GM12878 (cell line): ENCODE measurements at regions not wholly inside any gene's neighbourhood (a gene's known extent, or its start where the extent isn't known, plus 50 kb on each side); places are given as distances from the start of the nearest gene placed in this dataset.

ENCODE experiments used
- ATAC-seq: fragments of 200-7000 bp; cut with Tn5 transposase; 3 replicates; pipeline ENCODE4 v1.9.1; 2020; ENCODE audit warnings: mild to moderate bottlenecking, moderate library complexity
- BruUV-seq: library from RNA; stranded (reverse); fragments of 400-500 nt; replicated peaks from 2 replicates; lab custom pipeline; 2021; lab: Mats Ljungman, UMichigan
- CTCF ChIA-PET: fragments of 300-600 bp; sonication (Branson Sonifier 250); formaldehyde crosslinking; extraction: SDS; loops from one replicate; lab custom pipeline; 2021; ENCODE audit warnings: inconsistent platforms; lab: Yijun Ruan, JAX
- POLR2A ChIA-PET: fragments of 350-600 bp; formaldehyde crosslinking; extraction: SDS; loops from one replicate; lab custom pipeline; 2021; ENCODE audit warnings: inconsistent platforms; lab: Charles Lee
- RAD21 ChIA-PET: fragments of 300-600 bp; sonication (Branson Sonifier 250); formaldehyde crosslinking; loops from one replicate; lab custom pipeline; 2023; ENCODE audit warnings: antibody characterized with exemption; ENCODE audit not compliant: unreplicated experiment; lab: Charles Lee
- SMC1A ChIA-PET: fragments of 300-600 bp; sonication (Branson Sonifier 250); formaldehyde crosslinking; loops from one replicate; lab custom pipeline; 2023; ENCODE audit not compliant: unreplicated experiment, uncharacterized antibody; lab: Charles Lee
- DNase-seq: peaks from one replicate; pipeline ENCODE4 v3.0.0-alpha.2; 2011; ENCODE audit warnings: low read depth, low spot score
- FAIRE-seq: peaks from 3 replicates; lab custom pipeline; 2011; peaks lifted over from hg19 to GRCh38; lab: Jason Lieb, UNC
- H2AFZ ChIP-seq: 2 replicates; pipeline ENCODE4 v1.6.0; 2011; ENCODE audit warnings: low read depth, low read length, control low read depth; ENCODE audit not compliant: control insufficient read depth
- H3K27ac ChIP-seq: 2 replicates; pipeline ENCODE4 v1.5.1; 2011; ENCODE audit warnings: control low read depth; ENCODE audit not compliant: control insufficient read depth, insufficient read depth
- H3K27me3 ChIP-seq, 2 experiments: replicated peaks in 1 of 2; 2 replicates each; pipeline versions ENCODE4 v1.6.0 to v1.6.1; 2011; ENCODE audit warnings: low read length in 1 of 2; ENCODE audit not compliant: control insufficient read depth in 2 of 2, insufficient read depth in 2 of 2
- H3K36me3 ChIP-seq, 2 experiments: 2 replicates each; pipeline ENCODE4 v1.5.1; 2011; ENCODE audit warnings: low read length in 1 of 2; ENCODE audit not compliant: control insufficient read depth in 2 of 2, insufficient read depth in 2 of 2
- H3K4me1 ChIP-seq: 2 replicates; pipeline ENCODE4 v1.6.1; 2011; ENCODE audit warnings: mild to moderate bottlenecking, low read length, moderate library complexity, mixed read lengths; ENCODE audit not compliant: control insufficient read depth, insufficient read depth
- H3K4me2 ChIP-seq: 2 replicates; pipeline ENCODE4 v1.6.0; 2011; ENCODE audit warnings: control low read depth; ENCODE audit not compliant: control insufficient read depth, insufficient read depth
- H3K4me3 ChIP-seq: fragments of 200-600 bp; sonication (generic); 2 replicates; pipeline ENCODE4 v1.5.1; 2016
- H3K79me2 ChIP-seq: 2 replicates; pipeline ENCODE4 v1.6.0; 2011; ENCODE audit warnings: low read length; ENCODE audit not compliant: control insufficient read depth, insufficient read depth
- H3K9ac ChIP-seq: 2 replicates; pipeline ENCODE4 v1.8.0; 2011; ENCODE audit warnings: low read length, control low read depth, mixed read lengths; ENCODE audit not compliant: control insufficient read depth, insufficient read depth
- H3K9me3 ChIP-seq: replicated peaks from 3 replicates; pipeline ENCODE4 v1.5.1; 2011; ENCODE audit warnings: mild to moderate bottlenecking, low read length; ENCODE audit not compliant: control insufficient read depth, insufficient read depth
- H4K20me1 ChIP-seq: 2 replicates; pipeline ENCODE4 v1.6.0; 2011; ENCODE audit not compliant: control insufficient read depth, insufficient read depth
- EED ChIP-seq: sonication (generic); IDR thresholded peaks from 2 replicates; pipeline ENCODE4 v1.6.1; 2016; ENCODE audit warnings: antibody characterized with exemption, low read depth
- EGR1 ChIP-seq, 2 experiments: IDR thresholded peaks; 1 replicate in 1 of 2; 2 replicates in 1 of 2; pipeline ENCODE4 v1.6.1; 2011 to 2012; ENCODE audit warnings: low read depth in 2 of 2, low read length in 2 of 2, borderline replicate concordance in 1 of 2, mild to moderate bottlenecking in 1 of 2, moderate library complexity in 1 of 2
- IRF4 ChIP-seq: IDR thresholded peaks from 2 replicates; pipeline ENCODE4 v1.6.1; 2011; ENCODE audit warnings: low read depth, low read length
- MEF2A ChIP-seq: IDR thresholded peaks from 2 replicates; pipeline ENCODE4 v1.6.1; 2011; ENCODE audit warnings: low read depth, mild to moderate bottlenecking, low read length, moderate library complexity; ENCODE audit not compliant: insufficient read depth
- MEF2B ChIP-seq: fragments of 450-650 bp; IDR thresholded peaks from 2 replicates; pipeline ENCODE4 v1.6.1; 2018; ENCODE audit warnings: mild to moderate bottlenecking, moderate library complexity; ENCODE audit not compliant: partially characterized antibody, poor library complexity, severe bottlenecking
- REST ChIP-seq: IDR thresholded peaks from 2 replicates; pipeline ENCODE4 v1.6.1; 2012; ENCODE audit warnings: mild to moderate bottlenecking, low read depth, low read length
- ZNF217 ChIP-seq: fragments of 450-650 bp; IDR thresholded peaks from 2 replicates; pipeline ENCODE4 v1.6.1; 2017; ENCODE audit warnings: antibody characterized with exemption, mild to moderate bottlenecking
- WGBS: methylation state at CpG from one replicate; pipeline ENCODE4 v1.1.6; 2016; ENCODE audit warnings: low lambda C conversion rate; ENCODE audit not compliant: insufficient replicate concordance, insufficient coverage; ENCODE audit errors: missing lambda C conversion rate; 5-methylcytosine and 5-hydroxymethylcytosine counted together
- in situ Hi-C: fragments of 300-500 bp; cut with MboI; formaldehyde crosslinking; loops from 9 replicates; pipeline ENCODE4 v1.14.3; 2018; ENCODE audit warnings: mixed read lengths
- intact Hi-C: fragments of 100-400 bp; cut with micrococcal nuclease; formaldehyde crosslinking; loops from one replicate; pipeline ENCODE4 v1.14.2; 2022; ENCODE audit not compliant: unreplicated experiment

- BruUV-seq = no TSS peak
- H3K4me2 ChIP-seq = no peak overlapping the region
- in situ Hi-C loops = no loop called here
- no peaks in the 10 kb centered on the region for H3K36me3 ChIP-seq
- DNase-seq = no peak
- RAD21 ChIA-PET = no interaction called here
- H3K4me1 ChIP-seq = no peaks in the 10 kb centered on the region
- no peaks in the 10 kb centered on the region for H3K79me2 ChIP-seq
- no peaks in the 10 kb centered on the region for H4K20me1 ChIP-seq
- no peaks in the 10 kb centered on the region; the same call in 2 of the 3 replicates for H3K9me3 ChIP-seq
- H3K27ac ChIP-seq = no peak overlapping the region
- no peak overlapping the region for H2AFZ ChIP-seq
- no peak for FAIRE-seq
- no peak for TF ChIP-seq MEF2B
- no peak for TF ChIP-seq ZNF217
- no peak for TF ChIP-seq MEF2A
- no peak for TF ChIP-seq EED
- no peak for TF ChIP-seq REST
- no peak for TF ChIP-seq IRF4
- TF ChIP-seq EGR1 (IDR thresholded peaks at IDR 0.05; ENCODE audit: borderline replicate concordance in 1 of 2, low read depth in 2 of 2, low read length in 2 of 2) = no peak
- SMC1A ChIA-PET = no interaction called here
- 11% methylated on average over 8 of the region's 8 CpGs for WGBS
- H3K9ac ChIP-seq = no peak overlapping the region
- CTCF ChIA-PET = interaction anchor here (1.8 kb wide), 1 partner anchor 11 kb away, joined by 5 read pairs; no protein-coding TSS in a partner anchor
- POLR2A ChIA-PET = no interaction called here
- no peak for ATAC-seq
- intact Hi-C loops = no loop called here
- peaks cover 0 to 5% of the 10 kb centered on the region in 2 experiments; a peak in 2 of 4 replicates for H3K27me3 ChIP-seq
- no peak overlapping the region for H3K4me3 ChIP-seq
Measured at GRCh38 chr5:170445936-170446335, 56.8 kb upstream of the KCNMB1 start.
